Rectal smooth muscle tissue (tissue), 1 donor: ENCODE measurements at regions not wholly inside any gene's neighbourhood (a gene's known extent, or its start where the extent isn't known, plus 50 kb on each side); places are given as distances from the start of the nearest gene placed in this dataset.
"Not testable (repeated sequence)": the region's sequence is repeated elsewhere in the genome, so short reads cannot be mapped to it uniquely, and the experiment has no call there.

Experiments used
- H3K27ac ChIP-seq: one replicate; pipeline ENCODE4 v1.7.0; 2013; ENCODE audit warnings: low read depth, low read length, inconsistent platforms
- H3K27me3 ChIP-seq: one replicate; pipeline ENCODE4 v1.7.0; 2013; ENCODE audit warnings: low read length; ENCODE audit not compliant: control insufficient read depth, insufficient read depth
- H3K36me3 ChIP-seq: one replicate; pipeline ENCODE4 v1.7.0; 2013; ENCODE audit warnings: low read length; ENCODE audit not compliant: control insufficient read depth, insufficient read depth
- H3K4me1 ChIP-seq: one replicate; pipeline ENCODE4 v1.7.0; 2013; ENCODE audit warnings: low read length; ENCODE audit not compliant: control insufficient read depth, insufficient read depth
- H3K4me3 ChIP-seq: one replicate; pipeline ENCODE4 v1.7.0; 2013; ENCODE audit warnings: low read length
- H3K9ac ChIP-seq: one replicate; pipeline ENCODE4 v1.7.0; 2013; ENCODE audit warnings: low read length

DNA sequence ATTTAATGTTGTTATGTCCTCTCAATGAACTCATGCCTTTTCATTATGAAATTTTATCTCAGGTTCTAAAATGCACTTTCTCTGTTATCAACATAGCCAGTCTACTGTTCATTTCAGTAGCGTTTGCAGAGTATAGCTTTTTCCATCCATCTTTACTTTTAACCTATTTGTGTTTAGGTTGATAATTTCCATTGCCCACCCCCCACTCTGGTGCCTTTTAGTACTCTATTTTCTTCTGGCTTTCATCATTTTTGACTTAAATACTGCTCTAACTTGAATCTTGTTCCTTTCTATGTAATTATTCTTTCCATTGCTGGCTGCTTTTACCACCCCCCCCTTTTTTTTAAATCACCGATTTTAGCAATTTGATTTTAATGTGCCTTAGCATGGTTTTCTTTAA lies 585.0 kb upstream of the LRATD1 start:
- H3K4me3 ChIP-seq, result no peak overlapping the region
- H3K36me3 ChIP-seq, result no peaks in the 10 kb centered on the region
- no peaks in the 10 kb centered on the region for H3K27me3 ChIP-seq
- H3K4me1 ChIP-seq, result no peaks in the 10 kb centered on the region
- no peak overlapping the region for H3K9ac ChIP-seq
- no peak overlapping the region for H3K27ac ChIP-seq

DNA sequence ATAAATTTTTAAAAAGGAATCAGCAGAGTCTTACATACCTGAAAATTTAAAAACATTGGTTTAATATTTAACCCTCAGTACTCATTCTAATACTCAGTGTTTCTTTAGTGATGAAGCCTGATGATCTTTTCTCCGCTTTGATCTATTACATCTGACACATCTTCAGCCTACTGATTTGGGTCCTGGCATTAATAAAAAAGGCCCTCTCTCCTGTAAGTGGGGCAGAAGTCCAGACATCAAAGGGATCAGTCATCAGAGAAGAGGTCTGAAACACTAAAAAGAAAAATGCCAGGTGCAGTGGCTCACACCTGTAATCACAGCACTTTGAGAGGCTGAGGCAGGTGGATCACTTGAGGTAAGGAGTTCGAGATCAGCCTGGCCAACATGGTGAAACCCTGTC lies 581.1 kb upstream of the LRATD1 start:
- no peaks in the 10 kb centered on the region for H3K4me1 ChIP-seq
- no peak overlapping the region for H3K27ac ChIP-seq
- no peaks in the 10 kb centered on the region for H3K36me3 ChIP-seq
- H3K9ac ChIP-seq, result no peak overlapping the region
- H3K27me3 ChIP-seq, result no peaks in the 10 kb centered on the region
- H3K4me3 ChIP-seq, result no peak overlapping the region

DNA sequence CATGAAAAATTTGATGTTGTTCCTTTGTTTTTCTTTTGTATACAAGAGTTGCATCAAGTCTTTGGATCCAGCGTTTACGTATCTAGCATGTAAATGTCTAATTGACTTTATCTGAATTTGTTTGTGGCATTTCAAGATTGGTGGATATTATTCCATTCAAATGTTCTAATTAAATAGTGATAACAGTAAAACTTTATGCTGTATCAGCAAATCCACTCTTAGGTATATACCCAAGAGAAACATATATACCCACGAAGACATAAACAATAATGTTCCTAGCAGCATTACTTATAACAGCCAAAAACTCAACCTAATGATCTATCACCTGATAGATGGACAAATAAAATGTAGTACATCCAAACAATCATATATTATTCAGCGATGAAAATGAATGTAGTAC lies 579.4 kb upstream of the LRATD1 start:
- Histone ChIP-seq H3K9ac (no peak overlapping the region), H3K27ac (no peak overlapping the region), H3K36me3 (no peaks in the 10 kb centered on the region), H3K4me1 (no peaks in the 10 kb centered on the region), H3K4me3 (no peak overlapping the region), H3K27me3 (no peaks in the 10 kb centered on the region)

DNA sequence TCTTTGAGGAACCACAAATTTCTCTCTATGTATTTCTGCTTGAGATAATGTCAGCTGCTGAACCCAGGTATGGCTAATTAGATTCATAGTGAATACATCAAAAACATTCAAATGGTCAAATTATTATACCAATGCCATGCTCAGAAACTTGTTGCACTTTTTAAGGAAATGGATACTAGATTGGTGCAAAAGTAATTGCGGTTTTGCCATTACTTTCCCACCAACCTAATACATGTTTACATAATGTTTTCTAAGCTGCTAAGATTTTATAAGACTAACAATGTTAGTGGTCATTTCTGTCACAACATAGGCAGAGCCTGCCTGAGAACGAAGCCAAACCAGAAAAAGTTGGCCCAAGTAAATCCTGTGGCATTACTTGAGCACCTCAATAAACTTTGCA lies 568.2 kb upstream of the LRATD1 start:
- no peak overlapping the region for H3K9ac ChIP-seq
- H3K4me1 ChIP-seq, result no peaks in the 10 kb centered on the region
- no peaks in the 10 kb centered on the region for H3K36me3 ChIP-seq
- no peak overlapping the region for H3K4me3 ChIP-seq
- no peak overlapping the region for H3K27ac ChIP-seq
- H3K27me3 ChIP-seq, result no peaks in the 10 kb centered on the region

DNA sequence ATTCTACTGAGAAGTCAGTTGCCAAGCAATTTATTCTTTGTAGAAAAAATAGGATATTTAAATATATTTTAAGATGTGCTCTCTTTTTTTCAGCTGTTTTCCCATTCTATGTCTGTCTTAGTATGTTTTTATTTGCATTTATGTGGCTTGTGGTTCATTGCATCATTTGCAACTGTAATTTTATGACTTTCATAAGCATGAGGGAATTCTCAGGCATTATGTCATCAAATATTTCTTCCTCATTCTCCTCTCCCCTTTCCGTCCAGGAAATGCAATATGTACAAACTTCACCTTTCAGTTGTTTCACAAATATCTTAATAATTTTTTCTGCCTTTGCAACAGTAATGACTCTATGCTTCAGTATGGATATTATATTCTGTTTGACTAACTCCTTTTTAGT lies 560.2 kb upstream of the LRATD1 start:
- Histone ChIP-seq H3K4me3 (no peak overlapping the region), H3K9ac (no peak overlapping the region), H3K4me1 (no peaks in the 10 kb centered on the region), H3K27me3 (no peaks in the 10 kb centered on the region), H3K27ac (no peak overlapping the region), H3K36me3 (no peaks in the 10 kb centered on the region)

DNA sequence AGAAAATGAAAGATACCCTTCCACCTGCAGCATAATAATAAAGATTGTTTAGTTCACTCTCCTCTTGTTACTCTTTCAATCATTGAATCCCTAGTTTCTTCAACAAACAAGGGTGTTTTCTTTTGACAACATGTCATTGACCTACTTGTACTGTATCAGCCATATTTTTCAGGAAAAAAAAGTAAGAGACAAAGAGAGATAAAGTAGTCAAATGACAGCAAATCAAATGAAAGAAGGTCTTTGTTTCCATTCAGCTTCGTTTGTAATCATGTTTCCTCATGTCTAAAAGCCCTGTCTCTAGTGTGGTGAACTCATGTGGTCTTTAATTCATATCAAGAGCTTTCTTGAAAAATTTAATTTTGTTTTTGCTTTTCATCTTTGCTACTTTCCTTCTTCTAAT lies 557.8 kb upstream of the LRATD1 start:
- H3K27me3 ChIP-seq, result no peaks in the 10 kb centered on the region
- H3K27ac ChIP-seq, result no peak overlapping the region
- no peaks in the 10 kb centered on the region for H3K36me3 ChIP-seq
- H3K4me1 ChIP-seq, result no peaks in the 10 kb centered on the region
- no peak overlapping the region for H3K9ac ChIP-seq
- H3K4me3 ChIP-seq, result no peak overlapping the region

DNA sequence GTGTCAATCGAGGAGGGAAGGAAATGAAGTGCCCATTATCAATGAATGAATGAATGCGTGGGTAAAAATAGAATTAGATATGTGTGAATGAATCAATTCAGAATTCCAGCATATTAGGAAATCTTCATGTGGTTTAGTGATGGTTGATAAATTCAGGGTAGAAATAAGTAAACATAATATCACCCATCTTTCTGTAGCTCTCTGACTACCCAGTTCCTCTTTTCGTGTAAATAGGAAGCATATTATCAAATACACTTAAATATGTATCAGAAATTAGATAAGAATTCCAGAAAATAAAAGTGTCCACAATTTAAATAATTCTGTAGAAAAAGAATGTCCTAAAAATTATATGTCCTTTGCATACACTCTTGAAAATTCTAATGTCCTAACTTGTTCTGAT lies 552.9 kb upstream of the LRATD1 start:
- H3K4me1 ChIP-seq, result no peaks in the 10 kb centered on the region
- no peaks in the 10 kb centered on the region for H3K36me3 ChIP-seq
- H3K27me3 ChIP-seq, result no peaks in the 10 kb centered on the region
- H3K27ac ChIP-seq, result no peak overlapping the region
- no peak overlapping the region for H3K4me3 ChIP-seq
- no peak overlapping the region for H3K9ac ChIP-seq

DNA sequence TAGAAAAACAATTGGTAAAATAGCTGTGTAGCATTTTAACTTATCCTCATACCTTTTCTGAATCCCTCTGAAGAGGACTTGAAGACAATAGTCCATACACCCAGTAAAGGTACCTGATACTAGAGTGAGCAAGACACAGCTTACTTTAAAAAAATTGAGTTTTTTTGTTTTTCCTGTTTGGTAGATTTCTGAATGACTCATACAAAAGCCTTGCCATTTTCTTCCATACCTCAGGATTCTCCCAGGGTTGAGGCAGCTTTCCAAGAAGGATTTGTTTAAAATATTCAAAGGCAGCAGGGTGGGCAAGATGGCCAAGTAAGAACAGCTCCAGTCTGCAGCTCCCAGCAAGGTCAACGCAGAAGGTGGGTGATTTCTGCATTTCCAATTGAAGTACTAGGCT lies 551.0 kb upstream of the LRATD1 start:
- Histone ChIP-seq H3K9ac (no peak overlapping the region), H3K36me3 (no peaks in the 10 kb centered on the region), H3K27ac (no peak overlapping the region), H3K4me3 (no peak overlapping the region), H3K4me1 (no peaks in the 10 kb centered on the region), H3K27me3 (no peaks in the 10 kb centered on the region)

GRCh38 chr2:14082640-14083039 lies 549.9 kb upstream of the LRATD1 start:
- Histone ChIP-seq H3K4me3 (no peak overlapping the region), H3K9ac (no peak overlapping the region), H3K36me3 (no peaks in the 10 kb centered on the region), H3K4me1 (no peaks in the 10 kb centered on the region), H3K27ac (no peak overlapping the region), H3K27me3 (no peaks in the 10 kb centered on the region)

DNA sequence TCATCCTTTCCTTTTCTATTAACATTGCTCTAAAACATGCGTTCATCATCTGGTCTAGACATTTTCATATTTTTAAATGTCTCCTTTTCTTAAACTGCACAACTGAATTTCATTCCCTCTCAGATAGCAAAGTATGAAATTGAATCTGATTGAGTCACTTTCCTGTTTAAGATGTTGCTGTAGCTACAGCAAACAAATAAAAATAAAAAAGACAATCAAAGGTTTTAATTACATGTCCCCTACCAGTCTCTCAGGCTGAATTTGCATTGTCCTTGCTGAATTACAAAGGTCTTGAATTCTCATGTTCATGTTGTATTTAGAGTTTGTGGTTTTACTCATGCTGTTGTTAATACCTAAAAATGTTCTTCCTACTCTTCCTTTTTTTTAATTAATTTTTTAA lies 537.9 kb upstream of the LRATD1 start:
- H3K27ac ChIP-seq, result no peak overlapping the region
- no peaks in the 10 kb centered on the region for H3K4me1 ChIP-seq
- no peaks in the 10 kb centered on the region for H3K36me3 ChIP-seq
- H3K27me3 ChIP-seq, result no peaks in the 10 kb centered on the region
- no peak overlapping the region for H3K9ac ChIP-seq
- H3K4me3 ChIP-seq, result no peak overlapping the region

DNA sequence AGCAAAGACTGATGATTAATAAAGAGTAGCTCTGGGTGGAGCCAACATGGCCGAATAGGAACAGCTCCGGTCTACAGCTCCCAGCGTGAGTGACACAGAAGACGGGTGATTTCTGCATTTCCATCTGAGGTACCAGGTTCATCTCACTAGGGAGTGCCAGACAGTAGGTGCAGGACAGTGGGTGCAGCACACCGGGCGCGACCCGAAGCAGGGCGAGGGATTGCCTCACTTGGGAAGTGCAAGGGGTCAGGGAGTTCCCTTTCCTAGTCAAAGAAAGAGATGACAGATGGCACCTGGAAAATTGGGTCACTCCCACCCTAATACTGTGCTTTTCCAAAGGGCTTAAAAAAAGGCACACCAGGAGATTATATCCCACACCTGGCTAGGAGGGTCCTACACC lies 533.4 kb upstream of the LRATD1 start:
- not testable (repeated sequence) for H3K9ac ChIP-seq, H3K27me3 ChIP-seq, H3K27ac ChIP-seq, H3K4me1 ChIP-seq, H3K4me3 ChIP-seq, H3K36me3 ChIP-seq

DNA sequence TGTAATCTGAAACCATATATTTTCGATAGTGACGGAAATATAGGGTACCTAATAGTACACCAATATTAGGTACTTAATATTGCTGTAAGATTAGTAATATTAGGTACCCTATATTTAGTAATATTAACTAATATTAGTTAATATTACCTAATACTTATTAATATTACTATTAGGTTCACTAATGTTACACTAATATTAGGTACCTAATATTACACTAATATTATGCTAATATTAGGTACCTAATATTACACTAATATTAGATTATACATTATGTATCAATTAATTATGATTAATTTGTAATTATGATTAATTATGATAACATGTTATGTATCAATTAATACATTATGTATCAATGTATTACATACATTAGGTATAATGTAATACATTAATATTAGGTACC lies 518.2 kb upstream of the LRATD1 start:
- Histone ChIP-seq H3K9ac (no peak overlapping the region), H3K27me3 (no peaks in the 10 kb centered on the region), H3K27ac (no peak overlapping the region), H3K4me3 (no peak overlapping the region), H3K4me1 (no peaks in the 10 kb centered on the region), H3K36me3 (no peaks in the 10 kb centered on the region)

GRCh38 chr2:14120376-14120775 lies 512.1 kb upstream of the LRATD1 start:
- H3K4me3 ChIP-seq, result no peak overlapping the region
- H3K27ac ChIP-seq, result no peak overlapping the region
- no peak overlapping the region for H3K9ac ChIP-seq
- no peaks in the 10 kb centered on the region for H3K36me3 ChIP-seq
- no peaks in the 10 kb centered on the region for H3K27me3 ChIP-seq
- H3K4me1 ChIP-seq, result no peaks in the 10 kb centered on the region
